ENCODE measurements at regions not wholly inside any gene's neighbourhood (a gene's known extent, or its start where the extent isn't known, plus 50 kb on each side); places are given as distances from the start of the nearest gene placed in this dataset.

DNA sequence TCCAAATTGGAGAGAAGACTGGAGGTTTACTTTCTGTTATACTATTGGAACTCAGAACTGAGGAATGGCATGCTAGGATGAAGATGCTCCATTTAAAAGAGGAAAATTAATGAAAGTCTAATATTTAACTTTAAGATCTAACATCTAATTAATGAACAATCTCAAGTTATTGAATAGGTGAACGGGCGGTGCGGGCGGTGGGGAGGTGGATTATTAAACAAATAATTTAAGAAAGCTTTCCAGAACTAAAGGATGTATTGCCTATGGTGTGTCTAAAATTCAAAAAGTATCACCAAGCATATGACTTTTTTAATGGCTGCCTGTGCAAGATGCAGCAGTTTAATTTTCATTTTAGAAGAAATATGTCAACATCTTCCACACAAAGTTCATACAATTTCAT is 1747.1 kb upstream of the SEL1L start:
- H3K9me3 ChIP-seq (replicated peaks; ENCODE audit: control insufficient read depth, insufficient read depth, low read length): no peaks in the 10 kb centered on the region
- BruUV-seq (replicated peaks): no TSS peak
- no peaks in the 10 kb centered on the region for H3K4me1 ChIP-seq (ENCODE audit: control insufficient read depth, extremely low read depth, insufficient read depth, low read length)
- TF ChIP-seq FOS (IDR thresholded peaks at IDR 0.05; ENCODE audit: borderline replicate concordance, insufficient read depth, low read length): no peak
- TF ChIP-seq JUN (IDR thresholded peaks at IDR 0.05; ENCODE audit: borderline replicate concordance, insufficient read depth, insufficient read length, low read depth): no peak
- TF ChIP-seq MYC (IDR thresholded peaks at IDR 0.05; ENCODE audit: low read depth, low read length): no peak
- TF ChIP-seq POLR2AphosphoS5 (IDR thresholded peaks at IDR 0.05; ENCODE audit: insufficient read depth, low read depth, low read length): no peak
- TF ChIP-seq, protein P1, sequence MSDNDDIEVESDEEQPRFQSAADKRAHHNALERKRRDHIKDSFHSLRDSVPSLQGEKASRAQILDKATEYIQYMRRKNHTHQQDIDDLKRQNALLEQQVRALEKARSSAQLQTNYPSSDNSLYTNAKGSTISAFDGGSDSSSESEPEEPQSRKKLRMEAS (IDR thresholded peaks at IDR 0.05; ENCODE audit: insufficient read depth, insufficient read length): no peak
- intact Hi-C loops (cut with micrococcal nuclease): no loop called here
- H3K4me3 ChIP-seq (replicated peaks in 1 of 3; ENCODE audit: insufficient read depth in 1 of 3, low read depth in 1 of 3, low read length in 3 of 3): no peak overlapping the region
- no peaks in the 10 kb centered on the region for H3K9me1 ChIP-seq (replicated peaks; ENCODE audit: control insufficient read depth, extremely low read depth, insufficient read depth, low read length)
- no peak overlapping the region for H3K4me2 ChIP-seq (ENCODE audit: insufficient read depth, low read length)
- CTCF ChIA-PET: no interaction called here
- dilution Hi-C loops (cut with MboI; ENCODE audit: extremely low pct_ligation_motif_present, low sequenced_read_pairs): no loop called here
- no peak overlapping the region for H2AFZ ChIP-seq (ENCODE audit: low read depth, low read length)
- H4K20me1 ChIP-seq (replicated peaks; ENCODE audit: control insufficient read depth, extremely low read depth, insufficient read depth, low read length): no peaks in the 10 kb centered on the region
- H3K79me2 ChIP-seq (ENCODE audit: control insufficient read depth, insufficient read depth, low read length): no peaks in the 10 kb centered on the region
- no peaks in the 10 kb centered on the region for H3K36me3 ChIP-seq (ENCODE audit: control insufficient read depth in 2 of 2, extremely low read depth in 1 of 2, insufficient read depth in 2 of 2, low read length in 2 of 2)
- no peak overlapping the region for H3K9ac ChIP-seq (replicated peaks; ENCODE audit: extremely low read depth, insufficient read depth, low read length)
- POLR2A ChIA-PET: no interaction called here
- DNase-seq (ENCODE audit: low read depth, low spot score): no peak
- FAIRE-seq: no peak
- no peaks in the 10 kb centered on the region for H3K27me3 ChIP-seq (ENCODE audit: control insufficient read depth in 2 of 2, insufficient read depth in 2 of 2, low read length in 2 of 2)
- no peak overlapping the region for H3K27ac ChIP-seq (ENCODE audit: insufficient read depth, low read depth, low read length)

DNA sequence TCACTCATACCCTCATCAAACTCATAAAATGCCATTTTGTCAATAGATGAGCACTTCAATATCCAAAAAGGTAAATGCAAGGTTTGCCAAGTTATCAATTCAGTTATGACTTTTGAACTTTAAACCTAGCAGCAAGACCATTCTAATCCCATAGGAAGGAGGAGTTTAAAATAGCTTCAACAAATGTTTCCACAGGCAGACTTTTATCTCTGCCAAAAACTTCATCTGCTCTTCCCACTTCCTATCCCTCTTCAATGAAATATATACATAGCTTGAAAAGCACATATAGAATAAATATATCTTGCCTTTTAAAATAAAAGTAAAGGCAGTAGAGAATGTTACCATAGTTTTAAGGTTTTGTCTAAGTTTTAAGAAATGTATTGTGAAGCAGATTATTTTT is 1749.1 kb upstream of the SEL1L start:
- Histone ChIP-seq H2AFZ (ENCODE audit: low read depth, low read length) (no peak overlapping the region), H3K36me3 (ENCODE audit: control insufficient read depth in 2 of 2, extremely low read depth in 1 of 2, insufficient read depth in 2 of 2, low read length in 2 of 2) (no peaks in the 10 kb centered on the region), H3K4me1 (ENCODE audit: control insufficient read depth, extremely low read depth, insufficient read depth, low read length) (no peaks in the 10 kb centered on the region), H3K4me3 (replicated peaks in 1 of 3; ENCODE audit: insufficient read depth in 1 of 3, low read depth in 1 of 3, low read length in 3 of 3) (no peak overlapping the region), H3K27ac (ENCODE audit: insufficient read depth, low read depth, low read length) (no peak overlapping the region), H3K4me2 (ENCODE audit: insufficient read depth, low read length) (no peak overlapping the region), H3K9me3 (replicated peaks; ENCODE audit: control insufficient read depth, insufficient read depth, low read length) (no peaks in the 10 kb centered on the region), H3K9me1 (replicated peaks; ENCODE audit: control insufficient read depth, extremely low read depth, insufficient read depth, low read length) (no peaks in the 10 kb centered on the region), H3K79me2 (ENCODE audit: control insufficient read depth, insufficient read depth, low read length) (no peaks in the 10 kb centered on the region), H3K9ac (replicated peaks; ENCODE audit: extremely low read depth, insufficient read depth, low read length) (no peak overlapping the region), H4K20me1 (replicated peaks; ENCODE audit: control insufficient read depth, extremely low read depth, insufficient read depth, low read length) (no peaks in the 10 kb centered on the region), H3K27me3 (ENCODE audit: control insufficient read depth in 2 of 2, insufficient read depth in 2 of 2, low read length in 2 of 2) (no peaks in the 10 kb centered on the region)
- DNase-seq (ENCODE audit: low read depth, low spot score) (no peak), FAIRE-seq (no peak)
- TF ChIP-seq JUN (IDR thresholded peaks at IDR 0.05; ENCODE audit: borderline replicate concordance, insufficient read depth, insufficient read length, low read depth) (no peak), FOS (IDR thresholded peaks at IDR 0.05; ENCODE audit: borderline replicate concordance, insufficient read depth, low read length) (no peak), POLR2A (IDR thresholded peaks at IDR 0.05; ENCODE audit: low read depth, low read length) (no peak), EZH2 (IDR thresholded peaks at IDR 0.05; ENCODE audit: borderline replicate concordance, low read depth, low read length, severe bottlenecking) (no peak), POLR2AphosphoS5 (IDR thresholded peaks at IDR 0.05; ENCODE audit: insufficient read depth, low read depth, low read length) (no peak), GATA2 (IDR thresholded peaks at IDR 0.05; ENCODE audit: insufficient read depth, insufficient read length, low read depth, low read length) (no peak), MYC (IDR thresholded peaks at IDR 0.05; ENCODE audit: low read depth, low read length) (no peak)
- TF ChIP-seq, protein P2, sequence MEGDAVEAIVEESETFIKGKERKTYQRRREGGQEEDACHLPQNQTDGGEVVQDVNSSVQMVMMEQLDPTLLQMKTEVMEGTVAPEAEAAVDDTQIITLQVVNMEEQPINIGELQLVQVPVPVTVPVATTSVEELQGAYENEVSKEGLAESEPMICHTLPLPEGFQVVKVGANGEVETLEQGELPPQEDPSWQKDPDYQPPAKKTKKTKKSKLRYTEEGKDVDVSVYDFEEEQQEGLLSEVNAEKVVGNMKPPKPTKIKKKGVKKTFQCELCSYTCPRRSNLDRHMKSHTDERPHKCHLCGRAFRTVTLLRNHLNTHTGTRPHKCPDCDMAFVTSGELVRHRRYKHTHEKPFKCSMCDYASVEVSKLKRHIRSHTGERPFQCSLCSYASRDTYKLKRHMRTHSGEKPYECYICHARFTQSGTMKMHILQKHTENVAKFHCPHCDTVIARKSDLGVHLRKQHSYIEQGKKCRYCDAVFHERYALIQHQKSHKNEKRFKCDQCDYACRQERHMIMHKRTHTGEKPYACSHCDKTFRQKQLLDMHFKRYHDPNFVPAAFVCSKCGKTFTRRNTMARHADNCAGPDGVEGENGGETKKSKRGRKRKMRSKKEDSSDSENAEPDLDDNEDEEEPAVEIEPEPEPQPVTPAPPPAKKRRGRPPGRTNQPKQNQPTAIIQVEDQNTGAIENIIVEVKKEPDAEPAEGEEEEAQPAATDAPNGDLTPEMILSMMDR (IDR thresholded peaks at IDR 0.05; ENCODE audit: extremely low read depth in 1 of 2, insufficient read depth in 1 of 2, low read depth in 1 of 2, low read length in 2 of 2): no peak
- TF ChIP-seq, protein P1 (IDR thresholded peaks at IDR 0.05; ENCODE audit: insufficient read depth, insufficient read length): no peak
- dilution Hi-C loops (cut with MboI; ENCODE audit: extremely low pct_ligation_motif_present, low sequenced_read_pairs): no loop called here
- BruUV-seq (replicated peaks): no TSS peak
- ChIA-PET CTCF (no interaction called here), POLR2A (no interaction called here)
- intact Hi-C loops (cut with micrococcal nuclease): no loop called here
